Endodermal cell (in vitro differentiated cells): ENCODE measurements at regions not wholly inside any gene's neighbourhood (a gene's known extent, or its start where the extent isn't known, plus 50 kb on each side); places are given as distances from the start of the nearest gene placed in this dataset.

Source experiments
- DNase-seq: peaks from one replicate; pipeline ENCODE4 v3.0.0-alpha.2; 2017
- H3K27ac ChIP-seq: 2 replicates; pipeline ENCODE4 v1.5.1; 2013; ENCODE audit warnings: mild to moderate bottlenecking, low read depth, low read length, moderate library complexity
- H3K27me3 ChIP-seq: 2 replicates; pipeline ENCODE4 v1.6.1; 2013; ENCODE audit warnings: mild to moderate bottlenecking, low read length, moderate library complexity; ENCODE audit not compliant: insufficient read depth, control insufficient read depth, poor library complexity, severe bottlenecking
- H3K36me3 ChIP-seq: 2 replicates; pipeline ENCODE4 v1.7.0; 2013; ENCODE audit warnings: mild to moderate bottlenecking, low read length, moderate library complexity; ENCODE audit not compliant: control insufficient read depth, insufficient read depth
- H3K4me1 ChIP-seq: one replicate; pipeline ENCODE4 v1.7.0; 2013; ENCODE audit warnings: low read length; ENCODE audit not compliant: control insufficient read depth, insufficient read depth
- H3K4me3 ChIP-seq: 2 replicates; pipeline ENCODE4 v1.5.1; 2013; ENCODE audit warnings: mild to moderate bottlenecking, low read length, moderate library complexity
- H3K9ac ChIP-seq: 2 replicates; pipeline ENCODE4 v1.6.1; 2013; ENCODE audit warnings: mild to moderate bottlenecking, low read length, moderate library complexity; ENCODE audit not compliant: poor library complexity, severe bottlenecking; ENCODE audit errors: extremely low read depth
- H3K9me3 ChIP-seq: 2 replicates; pipeline ENCODE4 v1.6.1; 2013; ENCODE audit warnings: mild to moderate bottlenecking, low read length, moderate library complexity; ENCODE audit not compliant: control insufficient read depth
- H3K27ac Mint-ChIP-seq: 2 replicates; pipeline ENCODE4 v1.8.0; 2020; ENCODE audit warnings: mixed read lengths
- H3K27me3 Mint-ChIP-seq: 2 replicates; pipeline ENCODE4 v1.8.0; 2021; ENCODE audit warnings: mild to moderate bottlenecking, mixed read lengths; ENCODE audit not compliant: insufficient read depth
- H3K36me3 Mint-ChIP-seq: 2 replicates; pipeline ENCODE4 v1.8.0; 2020; ENCODE audit warnings: low read depth, mixed read lengths
- H3K4me1 Mint-ChIP-seq: 2 replicates; pipeline ENCODE4 v1.8.0; 2020; ENCODE audit warnings: mixed read lengths
- H3K4me3 Mint-ChIP-seq: 2 replicates; pipeline ENCODE4 v1.8.0; 2020; ENCODE audit warnings: mild to moderate bottlenecking, moderate library complexity, mixed read lengths
- H3K9me3 Mint-ChIP-seq: 2 replicates; pipeline ENCODE4 v1.8.0; 2020; ENCODE audit warnings: mild to moderate bottlenecking, mixed read lengths
- WGBS, 2 experiments: methylation state at CpG; one replicate each; pipeline versions ENCODE4 v1.1.5 to v1.1.7; 2013; ENCODE audit warnings: missing lambda C conversion rate in 2 of 2, mixed read lengths in 1 of 2; ENCODE audit not compliant: insufficient coverage in 1 of 2, insufficient read length in 1 of 2; 5-methylcytosine and 5-hydroxymethylcytosine counted together
- TF ChIP-seq, protein P1 (sequence below): fragments of 200-600 bp; sonication (generic); conservative IDR thresholded peaks from 2 replicates; pipeline ENCODE4 v1.5.0; 2021; ENCODE audit warnings: antibody characterized with exemption, mild to moderate bottlenecking

DNA sequence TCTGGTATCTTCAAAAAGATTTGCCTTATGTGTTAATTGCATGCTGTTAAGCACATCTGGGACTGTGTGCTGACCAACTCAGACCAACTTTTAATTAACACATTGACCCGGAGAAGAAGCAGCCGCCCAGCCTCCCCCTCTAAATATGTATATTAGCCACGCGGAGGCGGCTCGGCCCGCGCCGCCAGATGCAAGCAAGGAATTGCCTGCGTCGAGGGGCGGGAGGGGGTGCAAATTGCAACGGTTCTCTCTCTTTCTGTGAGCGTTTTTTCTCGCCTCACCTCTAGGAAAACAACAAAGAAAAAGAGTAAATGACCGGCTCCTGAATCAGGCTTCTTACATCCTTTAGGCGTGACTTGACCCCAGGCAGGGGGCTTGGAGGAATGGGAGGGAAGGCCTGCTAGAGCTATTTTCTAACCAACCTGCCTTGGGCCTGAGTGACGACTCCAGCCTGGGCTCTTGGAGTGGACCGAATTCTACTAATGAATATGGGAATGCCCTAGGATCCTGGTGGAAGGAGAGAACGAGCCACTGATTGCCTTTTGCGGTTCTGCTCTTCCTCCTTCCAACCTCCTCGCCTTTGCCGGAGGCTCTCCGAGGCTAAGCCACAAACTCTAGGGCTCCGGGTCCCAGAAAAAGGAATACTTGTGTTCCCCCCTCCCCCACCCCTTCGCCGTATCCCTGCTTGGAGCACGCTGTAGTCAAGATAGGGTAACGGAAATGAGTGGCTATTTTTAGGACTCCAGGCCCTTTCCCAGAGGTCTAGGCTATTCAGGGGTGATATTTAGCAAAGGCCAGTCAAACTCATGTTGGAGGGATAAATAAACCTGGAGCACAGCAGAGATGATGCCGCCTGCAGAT lies 417.0 kb upstream of the ESRRG start:
- Histone ChIP-seq H3K27me3 (peaks cover 59% of the 10 kb centered on the region), H3K27ac (no peak overlapping the region), H3K9me3 (no peaks in the 10 kb centered on the region), H3K4me3 (peak overlapping the region; percentile 74), H3K4me1 (peaks cover 7% of the 10 kb centered on the region), H3K9ac (no peak overlapping the region), H3K36me3 (no peaks in the 10 kb centered on the region)
- H3K36me3 Mint-ChIP-seq: no peaks in the 10 kb centered on the region
- TF ChIP-seq, protein P1, sequence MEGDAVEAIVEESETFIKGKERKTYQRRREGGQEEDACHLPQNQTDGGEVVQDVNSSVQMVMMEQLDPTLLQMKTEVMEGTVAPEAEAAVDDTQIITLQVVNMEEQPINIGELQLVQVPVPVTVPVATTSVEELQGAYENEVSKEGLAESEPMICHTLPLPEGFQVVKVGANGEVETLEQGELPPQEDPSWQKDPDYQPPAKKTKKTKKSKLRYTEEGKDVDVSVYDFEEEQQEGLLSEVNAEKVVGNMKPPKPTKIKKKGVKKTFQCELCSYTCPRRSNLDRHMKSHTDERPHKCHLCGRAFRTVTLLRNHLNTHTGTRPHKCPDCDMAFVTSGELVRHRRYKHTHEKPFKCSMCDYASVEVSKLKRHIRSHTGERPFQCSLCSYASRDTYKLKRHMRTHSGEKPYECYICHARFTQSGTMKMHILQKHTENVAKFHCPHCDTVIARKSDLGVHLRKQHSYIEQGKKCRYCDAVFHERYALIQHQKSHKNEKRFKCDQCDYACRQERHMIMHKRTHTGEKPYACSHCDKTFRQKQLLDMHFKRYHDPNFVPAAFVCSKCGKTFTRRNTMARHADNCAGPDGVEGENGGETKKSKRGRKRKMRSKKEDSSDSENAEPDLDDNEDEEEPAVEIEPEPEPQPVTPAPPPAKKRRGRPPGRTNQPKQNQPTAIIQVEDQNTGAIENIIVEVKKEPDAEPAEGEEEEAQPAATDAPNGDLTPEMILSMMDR: no peak
- H3K4me1 Mint-ChIP-seq: peaks cover 37% of the 10 kb centered on the region
- H3K27ac Mint-ChIP-seq: no peak overlapping the region
- peak; percentile 80 for DNase-seq
- H3K9me3 Mint-ChIP-seq: no peaks in the 10 kb centered on the region
- H3K4me3 Mint-ChIP-seq: peak overlapping the region; percentile 49
- 5 to 11% methylated on average over 9 to 30 of the region's 30 CpGs for WGBS, 2 experiments
- peaks cover 62% of the 10 kb centered on the region for H3K27me3 Mint-ChIP-seq

DNA sequence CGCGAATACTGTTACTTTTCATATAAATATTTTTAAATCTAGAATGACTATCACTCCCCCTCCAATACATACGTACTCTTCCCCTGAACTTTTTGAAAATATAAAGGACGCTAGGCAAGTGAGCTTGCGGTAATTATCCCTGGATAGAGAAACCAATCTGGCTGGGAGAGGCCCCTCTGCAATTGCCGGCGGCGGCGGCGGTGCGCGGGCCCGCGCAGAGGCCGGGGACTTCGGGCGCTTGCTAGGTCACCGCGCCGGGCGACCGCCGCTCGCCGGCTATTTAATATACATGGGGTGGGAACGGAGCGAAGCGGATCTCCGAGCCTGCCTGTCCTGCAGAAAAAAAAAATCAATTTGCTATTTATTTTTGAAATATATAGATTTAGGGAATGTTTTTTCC lies 416.3 kb upstream of the ESRRG start:
- Mint-ChIP-seq H3K36me3 (no peaks in the 10 kb centered on the region), H3K9me3 (no peaks in the 10 kb centered on the region), H3K4me1 (peaks cover 40% of the 10 kb centered on the region), H3K4me3 (peak overlapping the region; percentile 49), H3K27me3 (peaks cover 70% of the 10 kb centered on the region), H3K27ac (no peak overlapping the region)
- WGBS, 2 experiments: 0% methylated on average over 26 of the region's 29 CpGs; no CpG with 5 or more reads in 1 of the 2 experiments
- Histone ChIP-seq H3K27ac (no peak overlapping the region), H3K27me3 (peaks cover 66% of the 10 kb centered on the region), H3K36me3 (no peaks in the 10 kb centered on the region), H3K4me3 (peak overlapping the region; percentile 74), H3K9me3 (no peaks in the 10 kb centered on the region), H3K9ac (no peak overlapping the region), H3K4me1 (peaks cover 7% of the 10 kb centered on the region)
- peak; percentile 73 for DNase-seq
- TF ChIP-seq, protein P1: no peak

DNA sequence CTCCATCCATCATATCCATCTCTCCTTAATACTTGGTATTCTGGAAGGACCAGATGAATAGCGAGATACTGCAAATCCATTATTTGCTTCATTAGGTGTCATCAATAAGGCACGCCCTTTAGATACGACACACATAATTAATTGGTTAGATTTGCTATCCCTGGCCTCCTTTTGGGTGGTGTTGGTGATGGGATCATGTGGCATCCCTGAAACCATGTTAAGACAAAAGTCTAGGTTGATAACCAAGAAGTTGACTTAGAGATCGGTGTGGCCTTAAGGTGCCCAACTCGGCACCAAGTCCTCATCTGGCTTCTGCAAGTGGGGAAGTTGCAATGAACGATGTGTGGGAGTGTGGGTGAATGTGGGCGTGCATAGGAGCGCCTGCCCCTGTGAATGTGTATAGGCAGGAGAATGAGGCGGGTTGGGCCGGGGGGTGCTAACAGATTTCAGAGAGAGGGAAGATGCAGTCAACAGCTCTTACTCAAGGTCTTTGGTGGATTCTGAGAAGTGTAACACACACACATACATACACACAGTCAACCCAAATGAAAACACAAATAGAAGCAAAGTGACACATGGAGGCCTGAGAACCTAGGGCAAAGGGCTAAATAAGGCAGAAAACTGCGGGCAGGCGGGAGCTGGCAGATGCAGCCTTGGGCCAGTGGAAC lies 415.7 kb upstream of the ESRRG start:
- Mint-ChIP-seq H3K27ac (no peak overlapping the region), H3K9me3 (no peaks in the 10 kb centered on the region), H3K27me3 (peaks cover 76% of the 10 kb centered on the region), H3K36me3 (no peaks in the 10 kb centered on the region), H3K4me1 (peaks cover 45% of the 10 kb centered on the region), H3K4me3 (peak overlapping the region; percentile 49)
- peaks cover 72% of the 10 kb centered on the region for H3K27me3 ChIP-seq
- no peaks in the 10 kb centered on the region for H3K36me3 ChIP-seq
- H3K4me1 ChIP-seq: peaks cover 7% of the 10 kb centered on the region
- peak overlapping the region; percentile 74 for H3K4me3 ChIP-seq
- no peaks in the 10 kb centered on the region for H3K9me3 ChIP-seq
- DNase-seq: peak; percentile 55
- H3K9ac ChIP-seq: no peak overlapping the region
- no peak overlapping the region for H3K27ac ChIP-seq
- TF ChIP-seq, protein P1: no peak
- 8 to 26% methylated on average over 2 to 12 of the region's 12 CpGs for WGBS, 2 experiments
